ENCODE measurements at regions not wholly inside any gene's neighbourhood (a gene's known extent, or its start where the extent isn't known, plus 50 kb on each side); places are given as distances from the start of the nearest gene placed in this dataset.
"Not testable (repeated sequence)": the region's sequence is repeated elsewhere in the genome, so short reads cannot be mapped to it uniquely, and the experiment has no call there.

GRCh38 chr12:46573347-46573658 lies 200.7 kb upstream of the SLC38A2 start:
- no peak overlapping the region for H3K27ac Mint-ChIP-seq
- intact Hi-C loops (cut with micrococcal nuclease), result no loop called here
- peaks cover 10% of the 10 kb centered on the region for H3K9me3 Mint-ChIP-seq
- peaks cover 8% of the 10 kb centered on the region for H3K4me1 Mint-ChIP-seq (ENCODE audit: low read depth)
- H3K27me3 Mint-ChIP-seq (ENCODE audit: low read depth), result no peaks in the 10 kb centered on the region
- peaks cover 43% of the 10 kb centered on the region for H3K36me3 Mint-ChIP-seq (ENCODE audit: low read depth)
- no peak overlapping the region for H3K4me3 Mint-ChIP-seq (ENCODE audit: low read depth)
- no peak for DNase-seq (ENCODE audit: low spot score)

GRCh38 chr12:46572644-46573346 lies 200.2 kb upstream of the SLC38A2 start:
- H3K4me1 Mint-ChIP-seq (ENCODE audit: low read depth), result peaks cover 8% of the 10 kb centered on the region
- peaks cover 48% of the 10 kb centered on the region for H3K36me3 Mint-ChIP-seq (ENCODE audit: low read depth)
- no peaks in the 10 kb centered on the region for H3K27me3 Mint-ChIP-seq (ENCODE audit: low read depth)
- no peak overlapping the region for H3K4me3 Mint-ChIP-seq (ENCODE audit: low read depth)
- no peak overlapping the region for H3K27ac Mint-ChIP-seq
- peaks cover 15% of the 10 kb centered on the region for H3K9me3 Mint-ChIP-seq
- no peak for DNase-seq (ENCODE audit: low spot score)
- intact Hi-C loops (cut with micrococcal nuclease), result no loop called here

GRCh38 chr12:46571608-46572007 lies 199.0 kb upstream of the SLC38A2 start:
- DNase-seq (ENCODE audit: low spot score), result no peak
- Mint-ChIP-seq H3K4me3 (ENCODE audit: low read depth) (no peak overlapping the region), H3K9me3 (peaks cover 27% of the 10 kb centered on the region), H3K36me3 (ENCODE audit: low read depth) (peaks cover 49% of the 10 kb centered on the region), H3K27me3 (ENCODE audit: low read depth) (no peaks in the 10 kb centered on the region), H3K4me1 (ENCODE audit: low read depth) (peaks cover 8% of the 10 kb centered on the region), H3K27ac (no peak overlapping the region)
- intact Hi-C loops (cut with micrococcal nuclease), result no loop called here

GRCh38 chr12:46569826-46570439 lies 197.4 kb upstream of the SLC38A2 start:
- H3K36me3 Mint-ChIP-seq (ENCODE audit: low read depth), result peaks cover 58% of the 10 kb centered on the region
- peaks cover 8% of the 10 kb centered on the region for H3K4me1 Mint-ChIP-seq (ENCODE audit: low read depth)
- no peaks in the 10 kb centered on the region for H3K27me3 Mint-ChIP-seq (ENCODE audit: low read depth)
- DNase-seq (ENCODE audit: low spot score), result no peak
- no peak overlapping the region for H3K27ac Mint-ChIP-seq
- H3K4me3 Mint-ChIP-seq (ENCODE audit: low read depth), result no peak overlapping the region
- peaks cover 43% of the 10 kb centered on the region for H3K9me3 Mint-ChIP-seq
- intact Hi-C loops (cut with micrococcal nuclease), result no loop called here

- intact Hi-C loops (cut with micrococcal nuclease), result no loop called here
- H3K27me3 Mint-ChIP-seq (ENCODE audit: low read depth), result no peaks in the 10 kb centered on the region
- peaks cover 54% of the 10 kb centered on the region for H3K9me3 Mint-ChIP-seq
- peaks cover 65% of the 10 kb centered on the region for H3K36me3 Mint-ChIP-seq (ENCODE audit: low read depth)
- H3K4me1 Mint-ChIP-seq (ENCODE audit: low read depth), result peaks cover 7% of the 10 kb centered on the region
- H3K4me3 Mint-ChIP-seq (ENCODE audit: low read depth), result no peak overlapping the region
- no peak for DNase-seq (ENCODE audit: low spot score)
- H3K27ac Mint-ChIP-seq, result no peak overlapping the region
These were observed 195.1 kb upstream of the SLC38A2 start for GRCh38 chr12:46567667-46568066.

GRCh38 chr12:46562625-46563225 lies 190.2 kb upstream of the SLC38A2 start:
- no peaks in the 10 kb centered on the region for H3K27me3 Mint-ChIP-seq (ENCODE audit: low read depth)
- H3K4me1 Mint-ChIP-seq (ENCODE audit: low read depth), result peaks cover 18% of the 10 kb centered on the region
- peaks cover 42% of the 10 kb centered on the region for H3K36me3 Mint-ChIP-seq (ENCODE audit: low read depth)
- H3K27ac Mint-ChIP-seq, result no peak overlapping the region
- intact Hi-C loops (cut with micrococcal nuclease), result no loop called here
- DNase-seq (ENCODE audit: low spot score), result no peak
- no peak overlapping the region for H3K4me3 Mint-ChIP-seq (ENCODE audit: low read depth)
- peaks cover 42% of the 10 kb centered on the region for H3K9me3 Mint-ChIP-seq

GRCh38 chr12:46561769-46562624 lies 189.4 kb upstream of the SLC38A2 start:
- DNase-seq (ENCODE audit: low spot score); H3K27me3 Mint-ChIP-seq (ENCODE audit: low read depth); intact Hi-C loops (cut with micrococcal nuclease); H3K27ac Mint-ChIP-seq; H3K4me3 Mint-ChIP-seq (ENCODE audit: low read depth): not testable (repeated sequence)
- peaks cover 35% of the 10 kb centered on the region for H3K9me3 Mint-ChIP-seq
- H3K4me1 Mint-ChIP-seq (ENCODE audit: low read depth), result peaks cover 21% of the 10 kb centered on the region
- peaks cover 39% of the 10 kb centered on the region for H3K36me3 Mint-ChIP-seq (ENCODE audit: low read depth)

GRCh38 chr12:46560874-46561273 lies 188.3 kb upstream of the SLC38A2 start:
- Mint-ChIP-seq H3K36me3 (ENCODE audit: low read depth) (peaks cover 37% of the 10 kb centered on the region), H3K4me3 (ENCODE audit: low read depth) (no peak overlapping the region), H3K9me3 (peaks cover 25% of the 10 kb centered on the region), H3K27me3 (ENCODE audit: low read depth) (no peaks in the 10 kb centered on the region), H3K27ac (no peak overlapping the region), H3K4me1 (ENCODE audit: low read depth) (peaks cover 26% of the 10 kb centered on the region)
- DNase-seq (ENCODE audit: low spot score), result no peak
- intact Hi-C loops (cut with micrococcal nuclease), result no loop called here

GRCh38 chr12:46560089-46560488 lies 187.5 kb upstream of the SLC38A2 start:
- no peaks in the 10 kb centered on the region for H3K27me3 Mint-ChIP-seq (ENCODE audit: low read depth)
- intact Hi-C loops (cut with micrococcal nuclease), result no loop called here
- peaks cover 18% of the 10 kb centered on the region for H3K9me3 Mint-ChIP-seq
- peaks cover 30% of the 10 kb centered on the region for H3K4me1 Mint-ChIP-seq (ENCODE audit: low read depth)
- no peak overlapping the region for H3K27ac Mint-ChIP-seq
- DNase-seq (ENCODE audit: low spot score), result no peak
- H3K4me3 Mint-ChIP-seq (ENCODE audit: low read depth), result no peak overlapping the region
- H3K36me3 Mint-ChIP-seq (ENCODE audit: low read depth), result peaks cover 34% of the 10 kb centered on the region

- H3K4me3 Mint-ChIP-seq (ENCODE audit: low read depth), result no peak overlapping the region
- peaks cover 33% of the 10 kb centered on the region for H3K36me3 Mint-ChIP-seq (ENCODE audit: low read depth)
- DNase-seq (ENCODE audit: low spot score), result no peak
- no peaks in the 10 kb centered on the region for H3K27me3 Mint-ChIP-seq (ENCODE audit: low read depth)
- peaks cover 15% of the 10 kb centered on the region for H3K9me3 Mint-ChIP-seq
- no peak overlapping the region for H3K27ac Mint-ChIP-seq
- intact Hi-C loops (cut with micrococcal nuclease), result no loop called here
- peaks cover 35% of the 10 kb centered on the region for H3K4me1 Mint-ChIP-seq (ENCODE audit: low read depth)
These were observed 186.7 kb upstream of the SLC38A2 start for GRCh38 chr12:46559311-46559710.

- H3K4me3 Mint-ChIP-seq (ENCODE audit: low read depth), result no peak overlapping the region
- intact Hi-C loops (cut with micrococcal nuclease), result no loop called here
- H3K9me3 Mint-ChIP-seq, result peaks cover 10% of the 10 kb centered on the region
- no peak for DNase-seq (ENCODE audit: low spot score)
- H3K27ac Mint-ChIP-seq, result no peak overlapping the region
- H3K4me1 Mint-ChIP-seq (ENCODE audit: low read depth), result peaks cover 35% of the 10 kb centered on the region
- H3K27me3 Mint-ChIP-seq (ENCODE audit: low read depth), result no peaks in the 10 kb centered on the region
- H3K36me3 Mint-ChIP-seq (ENCODE audit: low read depth), result peaks cover 30% of the 10 kb centered on the region
These were observed 186.1 kb upstream of the SLC38A2 start for GRCh38 chr12:46558677-46559076.

GRCh38 chr12:46557539-46558373 lies 185.2 kb upstream of the SLC38A2 start:
- Mint-ChIP-seq H3K4me1 (ENCODE audit: low read depth) (peaks cover 35% of the 10 kb centered on the region), H3K36me3 (ENCODE audit: low read depth) (peaks cover 27% of the 10 kb centered on the region), H3K27ac (no peak overlapping the region), H3K9me3 (peaks cover 10% of the 10 kb centered on the region), H3K4me3 (ENCODE audit: low read depth) (no peak overlapping the region), H3K27me3 (ENCODE audit: low read depth) (no peaks in the 10 kb centered on the region)
- no peak for DNase-seq (ENCODE audit: low spot score)
- intact Hi-C loops (cut with micrococcal nuclease), result no loop called here

Measured in activated T-helper 2 cell treated with anti-CD3 and anti-CD28 coated beads, Interferon-gamma antibody, Interleukin-2, Interleukin-4, amounts not matched to agents 10 μg/mL and 5 μg/mL and 100 μg/mL, durations not matched to agents 14 hours and 24 hours and 36 hours (primary cell).